ENCODE measurements at regions not wholly inside any gene's neighbourhood (a gene's known extent, or its start where the extent isn't known, plus 50 kb on each side); places are given as distances from the start of the nearest gene placed in this dataset.
"Not testable (repeated sequence)": the region's sequence is repeated elsewhere in the genome, so short reads cannot be mapped to it uniquely, and the experiment has no call there.

DNA sequence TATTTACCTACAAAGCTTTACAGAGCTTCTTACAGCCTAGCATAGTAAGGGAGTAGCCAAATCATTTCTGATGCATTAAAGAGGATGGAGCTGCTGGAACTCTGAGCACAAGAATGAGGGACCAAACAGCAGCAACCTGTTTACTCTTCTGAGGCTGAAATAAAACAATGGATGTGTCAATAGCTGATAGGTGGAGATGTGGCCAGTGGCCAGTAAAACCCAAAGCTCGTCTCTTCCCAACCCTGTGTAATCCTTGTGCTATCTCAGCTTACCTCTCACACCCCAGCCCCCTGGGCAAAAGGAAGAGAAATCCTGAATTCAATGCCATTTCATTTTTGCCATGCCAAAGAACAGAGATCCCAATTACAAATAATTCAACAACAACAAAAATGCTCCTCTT lies 446.7 kb upstream of the SMIM31 start:
- H3K4me1 Mint-ChIP-seq, result no peaks in the 10 kb centered on the region

DNA sequence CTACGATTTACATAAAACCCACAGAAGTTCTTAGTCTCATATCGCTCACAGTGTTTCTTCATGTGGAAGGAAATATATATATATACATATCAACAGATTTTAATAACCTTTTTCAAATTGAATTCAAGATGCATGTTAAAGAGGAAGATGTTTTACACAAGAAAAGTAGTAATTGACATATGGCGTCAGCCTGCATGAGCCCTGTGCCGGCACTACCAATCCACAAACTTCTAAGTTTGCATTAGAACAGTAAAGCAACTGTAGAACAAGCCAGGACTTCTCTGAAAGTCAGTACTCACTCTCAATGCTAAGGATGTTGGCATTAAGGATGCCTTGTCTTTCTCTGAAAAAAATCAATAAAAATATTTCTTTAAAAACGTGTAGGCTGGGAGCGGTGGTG lies 441.3 kb upstream of the SMIM31 start:
- Mint-ChIP-seq H3K4me1 (no peaks in the 10 kb centered on the region), H3K36me3 (ENCODE audit: low read depth) (no peaks in the 10 kb centered on the region), H3K27me3 (no peaks in the 10 kb centered on the region), H3K27ac (no peak overlapping the region), H3K4me3 (no peak overlapping the region)
- DNase-seq (no peak), ATAC-seq (no peak)
- H3K9me3 ChIP-seq (ENCODE audit: control insufficient read depth, low read length, poor library complexity, severe bottlenecking), result no peaks in the 10 kb centered on the region

More for the DNA sequence above, 446.7 kb upstream of the SMIM31 start:
- Mint-ChIP-seq H3K36me3 (ENCODE audit: low read depth) (no peaks in the 10 kb centered on the region), H3K4me3 (no peak overlapping the region), H3K27ac (no peak overlapping the region), H3K27me3 (no peaks in the 10 kb centered on the region)
- no peak for ATAC-seq
- H3K9me3 ChIP-seq (ENCODE audit: control insufficient read depth, low read length, poor library complexity, severe bottlenecking), result no peaks in the 10 kb centered on the region
- no peak for DNase-seq

- no peak for ATAC-seq
- DNase-seq, result no peak
- H3K4me1 Mint-ChIP-seq, result no peaks in the 10 kb centered on the region
- no peaks in the 10 kb centered on the region for H3K9me3 ChIP-seq (ENCODE audit: control insufficient read depth, low read length, poor library complexity, severe bottlenecking)
- no peak overlapping the region for H3K4me3 Mint-ChIP-seq
- H3K27me3 Mint-ChIP-seq, result no peaks in the 10 kb centered on the region
- no peak overlapping the region for H3K27ac Mint-ChIP-seq
- H3K36me3 Mint-ChIP-seq (ENCODE audit: low read depth), result no peaks in the 10 kb centered on the region
Observed at GRCh38 chr4:164313853-164314252, 440.1 kb upstream of the SMIM31 start.

GRCh38 chr4:164318350-164318749 lies 435.6 kb upstream of the SMIM31 start:
- H3K4me3 Mint-ChIP-seq, result no peak overlapping the region
- no peak overlapping the region for H3K27ac Mint-ChIP-seq
- no peaks in the 10 kb centered on the region for H3K4me1 Mint-ChIP-seq
- no peaks in the 10 kb centered on the region for H3K27me3 Mint-ChIP-seq
- H3K36me3 Mint-ChIP-seq (ENCODE audit: low read depth), result no peaks in the 10 kb centered on the region
- ATAC-seq (no peak), DNase-seq (no peak)
- H3K9me3 ChIP-seq (ENCODE audit: control insufficient read depth, low read length, poor library complexity, severe bottlenecking), result no peaks in the 10 kb centered on the region

DNA sequence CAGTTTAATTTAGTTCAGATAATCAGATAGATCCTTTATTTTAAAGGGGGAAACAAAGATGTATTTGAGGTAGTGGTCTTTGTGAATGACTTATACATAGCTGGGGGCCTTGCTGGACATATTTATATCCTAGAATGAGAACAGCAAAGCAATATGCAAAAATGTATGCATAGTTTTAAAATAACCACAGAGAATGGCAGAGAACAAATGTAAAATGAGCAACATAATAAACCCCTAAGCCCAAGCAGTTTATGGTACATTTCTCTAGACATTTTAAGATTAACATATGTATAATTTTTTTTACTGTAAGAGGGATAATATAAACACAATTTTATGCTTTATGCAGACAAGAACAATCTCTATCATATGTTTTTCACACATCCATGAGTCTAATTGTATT lies 434.2 kb upstream of the SMIM31 start:
- DNase-seq, result no peak
- H3K4me3 Mint-ChIP-seq, result no peak overlapping the region
- no peaks in the 10 kb centered on the region for H3K36me3 Mint-ChIP-seq (ENCODE audit: low read depth)
- no peaks in the 10 kb centered on the region for H3K9me3 ChIP-seq (ENCODE audit: control insufficient read depth, low read length, poor library complexity, severe bottlenecking)
- H3K27ac Mint-ChIP-seq, result no peak overlapping the region
- ATAC-seq, result no peak
- no peaks in the 10 kb centered on the region for H3K4me1 Mint-ChIP-seq
- H3K27me3 Mint-ChIP-seq, result no peaks in the 10 kb centered on the region

GRCh38 chr4:164320847-164321246 lies 433.1 kb upstream of the SMIM31 start:
- Mint-ChIP-seq H3K4me1 (no peaks in the 10 kb centered on the region), H3K36me3 (ENCODE audit: low read depth) (no peaks in the 10 kb centered on the region), H3K27ac (no peak overlapping the region), H3K27me3 (no peaks in the 10 kb centered on the region), H3K4me3 (no peak overlapping the region)
- ATAC-seq (no peak), DNase-seq (no peak)
- H3K9me3 ChIP-seq (ENCODE audit: control insufficient read depth, low read length, poor library complexity, severe bottlenecking), result no peaks in the 10 kb centered on the region

- ATAC-seq, result no peak
Observed at GRCh38 chr4:164326056-164326455, 427.9 kb upstream of the SMIM31 start.

GRCh38 chr4:164337219-164337944 lies 416.5 kb upstream of the SMIM31 start:
- DNase-seq, result no peak
- H3K27me3 Mint-ChIP-seq, result no peaks in the 10 kb centered on the region
- no peak for ATAC-seq
- no peaks in the 10 kb centered on the region for H3K9me3 ChIP-seq (ENCODE audit: control insufficient read depth, low read length, poor library complexity, severe bottlenecking)
- H3K36me3 Mint-ChIP-seq (ENCODE audit: low read depth), result peaks cover 2% of the 10 kb centered on the region
- H3K27ac Mint-ChIP-seq, result no peak overlapping the region
- no peak overlapping the region for H3K4me3 Mint-ChIP-seq
- H3K4me1 Mint-ChIP-seq, result no peaks in the 10 kb centered on the region

More at GRCh38 chr4:164326056-164326455, 427.9 kb upstream of the SMIM31 start:
- Mint-ChIP-seq H3K36me3 (ENCODE audit: low read depth) (no peaks in the 10 kb centered on the region), H3K27ac (no peak overlapping the region), H3K27me3 (no peaks in the 10 kb centered on the region), H3K4me1 (no peaks in the 10 kb centered on the region), H3K4me3 (no peak overlapping the region)
- DNase-seq, result no peak
- H3K9me3 ChIP-seq (ENCODE audit: control insufficient read depth, low read length, poor library complexity, severe bottlenecking), result no peaks in the 10 kb centered on the region

DNA sequence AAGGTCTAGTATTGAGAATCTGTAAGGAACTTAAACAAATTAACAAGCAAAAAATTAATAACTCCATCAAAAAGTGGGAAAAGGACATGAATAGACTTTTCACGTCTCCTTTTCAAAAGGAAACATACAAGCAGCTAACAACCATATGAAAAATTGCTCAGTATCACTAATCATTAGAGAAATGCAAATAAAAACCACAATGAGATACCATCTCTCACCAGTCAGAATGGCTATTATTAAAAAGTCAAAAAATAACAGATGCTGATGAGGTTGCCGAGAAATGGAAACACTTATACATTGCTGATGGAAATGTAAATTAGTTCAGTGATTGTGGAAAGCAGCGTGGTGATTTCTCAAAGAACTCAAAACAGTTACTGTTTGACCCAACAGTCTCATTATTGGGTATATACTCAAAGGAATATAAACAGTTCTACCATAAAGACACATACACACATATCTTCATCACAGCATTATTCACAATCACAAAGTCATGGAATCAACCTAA lies 410.4 kb upstream of the SMIM31 start:
- H3K9me3 ChIP-seq (ENCODE audit: control insufficient read depth, low read length, poor library complexity, severe bottlenecking), result no peaks in the 10 kb centered on the region
- Mint-ChIP-seq H3K36me3 (ENCODE audit: low read depth) (no peaks in the 10 kb centered on the region), H3K4me1 (no peaks in the 10 kb centered on the region), H3K27me3 (no peaks in the 10 kb centered on the region), H3K4me3 (no peak overlapping the region), H3K27ac (no peak overlapping the region)
- ATAC-seq (no peak), DNase-seq (no peak)

DNA sequence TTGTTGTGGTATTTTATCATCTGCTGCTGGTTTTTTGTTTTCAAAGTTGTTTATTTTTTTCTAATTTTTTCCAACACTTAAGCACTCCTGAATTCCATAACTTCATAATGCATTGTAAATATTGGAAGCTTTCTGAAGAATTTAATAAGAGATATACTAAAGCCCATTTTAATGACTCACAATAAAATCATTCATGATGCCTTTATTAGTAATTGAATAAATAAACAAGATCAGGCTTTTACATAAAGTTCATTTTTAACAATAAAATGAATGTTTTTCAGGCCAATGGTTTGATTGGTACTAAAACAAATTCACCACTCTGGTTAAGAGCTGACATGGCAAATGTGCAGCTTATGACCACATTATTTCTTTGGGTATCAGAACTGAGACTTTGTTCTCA lies 408.2 kb upstream of the SMIM31 start:
- DNase-seq, result no peak
- no peaks in the 10 kb centered on the region for H3K4me1 Mint-ChIP-seq
- no peaks in the 10 kb centered on the region for H3K9me3 ChIP-seq (ENCODE audit: control insufficient read depth, low read length, poor library complexity, severe bottlenecking)
- ATAC-seq, result no peak
- no peaks in the 10 kb centered on the region for H3K36me3 Mint-ChIP-seq (ENCODE audit: low read depth)
- H3K4me3 Mint-ChIP-seq, result no peak overlapping the region
- no peaks in the 10 kb centered on the region for H3K27me3 Mint-ChIP-seq
- H3K27ac Mint-ChIP-seq, result no peak overlapping the region

DNA sequence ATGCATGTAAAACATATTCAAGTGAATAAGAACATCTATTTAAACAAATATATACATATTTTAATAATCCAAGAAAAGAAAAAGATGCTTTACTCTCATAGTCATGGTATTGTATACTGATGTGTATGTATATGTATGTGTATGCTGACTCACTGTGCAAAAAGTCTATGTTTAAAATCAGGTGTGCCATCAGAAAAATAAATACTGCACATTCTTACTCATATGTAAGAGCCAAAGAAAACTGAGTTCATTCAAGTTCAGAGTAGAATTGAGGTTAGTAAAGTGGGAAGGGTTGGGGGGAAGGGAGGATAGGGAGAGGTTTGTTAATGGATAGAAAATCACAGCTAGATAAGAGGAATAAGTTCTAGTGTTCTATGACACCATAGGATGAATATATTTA lies 403.9 kb upstream of the SMIM31 start:
- H3K9me3 ChIP-seq (ENCODE audit: control insufficient read depth, low read length, poor library complexity, severe bottlenecking), result no peaks in the 10 kb centered on the region
- no peak overlapping the region for H3K4me3 Mint-ChIP-seq
- ATAC-seq (no peak), DNase-seq (no peak)
- H3K36me3 Mint-ChIP-seq (ENCODE audit: low read depth), result no peaks in the 10 kb centered on the region
- H3K4me1 Mint-ChIP-seq, result no peaks in the 10 kb centered on the region
- no peaks in the 10 kb centered on the region for H3K27me3 Mint-ChIP-seq
- H3K27ac Mint-ChIP-seq, result no peak overlapping the region

DNA sequence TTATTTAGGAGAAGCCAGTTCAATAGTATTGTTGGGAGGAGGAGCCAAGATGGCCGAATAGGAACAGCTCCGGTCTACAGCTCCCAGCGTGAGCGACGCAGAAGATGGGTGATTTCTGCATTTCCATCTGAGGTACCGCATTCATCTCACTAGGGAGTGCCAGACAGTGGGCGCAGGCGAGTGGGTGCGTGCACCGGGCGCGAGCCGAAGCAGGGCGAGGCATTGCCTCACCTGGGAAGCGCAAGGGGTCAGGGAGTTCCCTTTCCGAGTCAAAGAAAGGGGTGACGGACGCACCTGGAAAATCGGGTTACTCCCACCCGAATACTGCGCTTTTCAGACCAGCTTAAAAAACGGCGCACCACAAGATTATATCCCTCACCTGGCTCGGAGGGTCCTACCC lies 403.2 kb upstream of the SMIM31 start:
- H3K36me3 Mint-ChIP-seq (ENCODE audit: low read depth); H3K27me3 Mint-ChIP-seq; ATAC-seq; H3K4me3 Mint-ChIP-seq; H3K9me3 ChIP-seq (ENCODE audit: control insufficient read depth, low read length, poor library complexity, severe bottlenecking); H3K27ac Mint-ChIP-seq; DNase-seq; H3K4me1 Mint-ChIP-seq: not testable (repeated sequence)

GRCh38 chr4:164357957-164358356 lies 396.0 kb upstream of the SMIM31 start:
- H3K4me1 Mint-ChIP-seq, result no peaks in the 10 kb centered on the region

DNA sequence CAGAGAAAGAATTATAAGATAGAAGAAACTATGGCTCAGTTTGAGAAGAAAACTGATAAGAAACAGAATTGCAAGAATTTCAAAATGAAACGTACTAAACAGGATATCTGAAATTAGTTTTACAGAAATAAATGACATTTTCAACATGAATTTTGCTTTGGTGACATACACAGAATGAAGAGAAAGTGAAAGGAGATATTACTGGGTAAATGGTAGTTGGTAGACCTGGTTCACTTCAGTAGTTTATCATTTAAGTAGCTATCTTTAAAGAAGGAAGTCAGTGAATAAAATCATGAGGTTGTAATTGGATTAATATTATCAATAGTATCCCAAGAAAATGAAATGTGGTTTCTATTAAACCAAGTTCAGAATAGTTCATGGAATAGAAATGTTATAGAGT lies 395.5 kb upstream of the SMIM31 start:
- H3K27me3 Mint-ChIP-seq, result no peaks in the 10 kb centered on the region
- no peaks in the 10 kb centered on the region for H3K9me3 ChIP-seq (ENCODE audit: control insufficient read depth, low read length, poor library complexity, severe bottlenecking)
- no peak overlapping the region for H3K4me3 Mint-ChIP-seq
- no peak overlapping the region for H3K27ac Mint-ChIP-seq
- DNase-seq (no peak), ATAC-seq (no peak)
- H3K4me1 Mint-ChIP-seq, result no peaks in the 10 kb centered on the region
- no peaks in the 10 kb centered on the region for H3K36me3 Mint-ChIP-seq (ENCODE audit: low read depth)

More at GRCh38 chr4:164357957-164358356, 396.0 kb upstream of the SMIM31 start:
- no peaks in the 10 kb centered on the region for H3K36me3 Mint-ChIP-seq (ENCODE audit: low read depth)
- ATAC-seq, result no peak
- H3K27me3 Mint-ChIP-seq, result no peaks in the 10 kb centered on the region
- DNase-seq, result no peak
- H3K4me3 Mint-ChIP-seq, result no peak overlapping the region
- no peak overlapping the region for H3K27ac Mint-ChIP-seq
- no peaks in the 10 kb centered on the region for H3K9me3 ChIP-seq (ENCODE audit: control insufficient read depth, low read length, poor library complexity, severe bottlenecking)

Measured in T-helper 17 cell (primary cell).